Heart left ventricle (tissue), 16 donors: ENCODE measurements at regions not wholly inside any gene's neighbourhood (a gene's known extent, or its start where the extent isn't known, plus 50 kb on each side); places are given as distances from the start of the nearest gene placed in this dataset.
A peak's percentile ranks its signal among the peaks of the same experiment; 100 is the strongest.

Experiments used
- ATAC-seq, 4 donors: fragments of 200-7000 bp; cut with Tn5 transposase; one replicate each; pipeline ENCODE4 v1.9.1; 2020 to 2022; ENCODE audit warnings: moderate library complexity in 4 of 4, mild to moderate bottlenecking in 3 of 4, moderate number of reproducible peaks in 1 of 4
- DNase-seq, 5 donors: peaks; one replicate each; pipeline ENCODE4 v3.0.0-alpha.2; 2020
- H3K27ac ChIP-seq, 12 donors: fragments of 200-600 bp; sonication (generic) in 4 of 12; one replicate each; pipeline versions ENCODE4 v1.5.0 to v1.8.0; 2016 to 2022; ENCODE audit warnings: mild to moderate bottlenecking in 2 of 12
- H3K27me3 ChIP-seq, 9 donors: fragments of 200-600 bp; sonication (generic) in 2 of 9; one replicate each; pipeline versions ENCODE4 v1.5.1 to v1.8.0; 2016 to 2022; ENCODE audit warnings: mild to moderate bottlenecking in 3 of 9
- H3K36me3 ChIP-seq, 9 donors: fragments of 200-600 bp; sonication (generic) in 2 of 9; one replicate each; pipeline versions ENCODE4 v1.5.0 to v1.8.0; 2018 to 2022; ENCODE audit warnings: mild to moderate bottlenecking in 2 of 9
- H3K4me1 ChIP-seq, 12 donors: fragments of 200-600 bp; sonication (generic) in 4 of 12; one replicate each; pipeline versions ENCODE4 v1.5.0 to v1.8.0; 2016 to 2022; ENCODE audit warnings: mild to moderate bottlenecking in 3 of 12
- H3K4me3 ChIP-seq, 12 donors: fragments of 200-600 bp; sonication (generic) in 4 of 12; one replicate each; pipeline versions ENCODE4 v1.5.0 to v1.8.0; 2017 to 2022; ENCODE audit warnings: mild to moderate bottlenecking in 9 of 12, moderate library complexity in 4 of 12
- H3K9me3 ChIP-seq, 12 donors: fragments of 200-600 bp; sonication (generic) in 4 of 12; one replicate each; pipeline versions ENCODE4 v1.5.0 to v1.8.0; 2016 to 2022; ENCODE audit warnings: mild to moderate bottlenecking in 1 of 12
- CTCF ChIP-seq, 12 donors: fragments of 200-600 bp; sonication (generic) in 4 of 12; IDR thresholded peaks; one replicate each; pipeline versions ENCODE4 v1.5.0 to v1.8.0; 2018 to 2022; ENCODE audit warnings: antibody characterized with exemption in 12 of 12, mild to moderate bottlenecking in 5 of 12
- POLR2A ChIP-seq, 2 donors: fragments of 450-650 bp; IDR thresholded peaks; one replicate each; pipeline ENCODE4 v1.6.1; 2017; ENCODE audit warnings: antibody characterized with exemption in 2 of 2, mild to moderate bottlenecking in 2 of 2, moderate library complexity in 2 of 2
- WGBS, 4 donors: extraction: QIAGEN DNeasy Blood & Tissue Kit in 2 of 4; methylation state at CpG; one replicate each; pipeline versions ENCODE4 v1.1.5 to v1.1.7; 2013 to 2018; 5-methylcytosine and 5-hydroxymethylcytosine counted together
- intact Hi-C, 10 donors: fragments of 100-400 bp; cut with DNase I; formaldehyde crosslinking; loops; one replicate each; pipeline versions ENCODE4 v1.11.1 to v1.14.2; 2022
- donor health status: ischemic (EF 13 %, LVEDD 7.1; RV severe dilation, severe dysfunction).
- donor health status: healthy with polysubstance abuse.
- donor health status: DM: no; HTN: yes; CAD: no.
- donor health status: DM: no; HTN: no; CAD: no.
- donor health status: ischemic (EF 25% LVEDD 6.9; RV normal size, moderate dysfunction).
- donor health status: ischemic (EF 25% LVEDD 5.7; RV mildly dilated, moderate dysfunction).
- donor health status: healthy.
- donor health status: DM: yes; HTN: yes; CAD: no.
- donor health status: ischemic (EF 35%, LVEDD 5.7; RV mildly dilated, moderate dysfunction).
- donor health status: nonischemic (EF 11% LVEDD 7.7; RV severe dilation, severe dysfunction).
- donor health status: DM: yes; HTN: yes; CAD: no.
- donor health status: PGD.
- donor health status: ischemic (EF 29% LVEDD 5.4; RV normal size, mild dysfunction).
- donor health status: nonischemic (EF 23%, LVEDD 6.1; RV moderate dilation, normal function).

GRCh38 chr5:103498800-103499551 lies 63.6 kb downstream of the NUDT12 start:
- ATAC-seq (no peak), DNase-seq (no peak)
- H3K36me3 ChIP-seq, result no peaks in the 10 kb centered on the region
- H3K9me3 ChIP-seq, result peaks cover 0 to 8% (median 2%) of the 10 kb centered on the region in 12 donors
- H3K27me3 ChIP-seq, result no peaks in the 10 kb centered on the region
- H3K27ac ChIP-seq, result peak overlapping the region in 3 of 12 donors; percentile 12 to 50 (median 34)
- intact Hi-C loops, result no loop called here
- no peak overlapping the region for H3K4me3 ChIP-seq
- TF ChIP-seq POLR2A (IDR thresholded peaks at IDR 0.05) (no peak), CTCF (IDR thresholded peaks at IDR 0.05) (no peak)
- peaks cover 0 to 24% (median 18%) of the 10 kb centered on the region in 12 donors for H3K4me1 ChIP-seq
- 69 to 78% (median 73%) methylated on average over 10 of the region's 10 CpGs for WGBS, 4 donors

GRCh38 chr5:103498211-103498610 lies 64.4 kb downstream of the NUDT12 start:
- intact Hi-C loops, result no loop called here
- H3K27me3 ChIP-seq, result no peaks in the 10 kb centered on the region
- H3K4me1 ChIP-seq, result peaks cover 0 to 24% (median 18%) of the 10 kb centered on the region in 12 donors
- ATAC-seq (peak; percentile 58 to 75 (median 69)), DNase-seq (no peak)
- TF ChIP-seq CTCF (IDR thresholded peaks at IDR 0.05) (no peak), POLR2A (IDR thresholded peaks at IDR 0.05) (no peak)
- WGBS, 4 donors, result 20 to 44% (median 41%) methylated on average over 1 of the region's 1 CpG
- H3K36me3 ChIP-seq, result no peaks in the 10 kb centered on the region
- H3K9me3 ChIP-seq, result peaks cover 0 to 9% (median 2%) of the 10 kb centered on the region in 12 donors
- H3K4me3 ChIP-seq, result no peak overlapping the region
- H3K27ac ChIP-seq, result peak overlapping the region in 3 of 12 donors; percentile 3 to 50 (median 34)

- DNase-seq, result no peak
- intact Hi-C loops, result no loop called here
- H3K36me3 ChIP-seq, result no peaks in the 10 kb centered on the region
- 30 to 45% (median 36%) methylated on average over 3 of the region's 3 CpGs for WGBS, 4 donors
- peaks cover 0 to 9% (median 2%) of the 10 kb centered on the region in 12 donors for H3K9me3 ChIP-seq
- no peak for TF ChIP-seq POLR2A (IDR thresholded peaks at IDR 0.05)
- no peak for TF ChIP-seq CTCF (IDR thresholded peaks at IDR 0.05)
- no peaks in the 10 kb centered on the region for H3K27me3 ChIP-seq
- ATAC-seq, result no peak
- peaks cover 0 to 24% (median 18%) of the 10 kb centered on the region in 12 donors for H3K4me1 ChIP-seq
- peak overlapping the region in 3 of 12 donors; percentile 3 to 50 (median 24) for H3K27ac ChIP-seq
- no peak overlapping the region for H3K4me3 ChIP-seq
Observed at GRCh38 chr5:103497781-103498180, 64.8 kb downstream of the NUDT12 start.

- Histone ChIP-seq H3K9me3 (peaks cover 0 to 9% (median 2%) of the 10 kb centered on the region in 12 donors), H3K4me1 (no peaks in the 10 kb centered on the region), H3K27ac (no peak overlapping the region), H3K27me3 (no peaks in the 10 kb centered on the region), H3K36me3 (no peaks in the 10 kb centered on the region), H3K4me3 (no peak overlapping the region)
- DNase-seq (no peak), ATAC-seq (no peak)
- intact Hi-C loops, result loop anchor here in 1 of 10 donors (5.0 kb wide), 1 partner anchor 122 kb away; no protein-coding TSS in a partner anchor
- TF ChIP-seq CTCF (IDR thresholded peaks at IDR 0.05), result no peak
- no peak for TF ChIP-seq POLR2A (IDR thresholded peaks at IDR 0.05)
- WGBS, 4 donors, result 72 to 84% (median 76%) methylated on average over 4 of the region's 4 CpGs
Observed at GRCh38 chr5:103490030-103490739, 72.4 kb downstream of the NUDT12 start.
